A204.1 (cell line): ENCODE measurements at regions not wholly inside any gene's neighbourhood (a gene's known extent, or its start where the extent isn't known, plus 50 kb on each side); places are given as distances from the start of the nearest gene placed in this dataset.

Source experiments
- FAIRE-seq: peaks from 2 replicates; lab custom pipeline; 2012; peaks lifted over from hg19 to GRCh38; lab: Jason Lieb, UNC

DNA sequence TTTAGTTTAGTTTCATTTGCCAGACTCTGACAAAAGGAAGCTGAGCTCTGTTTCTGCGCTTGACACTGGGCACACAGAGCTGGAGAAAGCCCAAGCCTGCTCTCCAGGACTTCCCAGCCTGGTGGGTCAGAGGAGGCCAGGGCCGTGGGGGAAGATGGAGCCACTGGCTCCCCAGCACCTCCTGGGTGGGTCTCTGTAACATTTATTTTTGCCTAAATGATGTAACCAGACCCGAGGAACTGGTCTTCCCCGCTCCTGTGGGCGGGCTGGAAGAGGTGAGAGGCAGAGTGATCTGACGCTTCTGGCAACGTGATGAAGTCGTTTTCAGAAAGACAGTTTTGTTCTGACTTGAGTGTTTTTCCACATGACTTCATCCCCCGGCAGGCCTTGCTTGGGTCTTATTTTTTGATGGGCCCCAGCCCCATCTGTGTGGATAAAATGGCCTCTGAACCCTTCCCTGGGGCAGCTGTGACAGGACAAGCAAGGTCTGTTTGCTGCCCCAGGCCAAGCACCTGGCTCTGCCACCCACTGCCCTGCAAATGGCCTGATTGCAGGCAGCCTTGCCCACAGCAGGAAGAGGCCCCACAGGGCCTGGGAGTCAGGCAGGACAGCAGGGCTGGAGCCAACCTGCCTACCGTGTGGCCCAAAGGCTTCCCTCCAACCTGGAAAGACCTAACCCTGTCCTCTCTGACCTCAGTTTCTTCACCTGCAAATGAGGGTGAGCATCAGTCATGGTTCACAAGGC lies 304.9 kb upstream of the ZMIZ1 start:
- FAIRE-seq: no peak

DNA sequence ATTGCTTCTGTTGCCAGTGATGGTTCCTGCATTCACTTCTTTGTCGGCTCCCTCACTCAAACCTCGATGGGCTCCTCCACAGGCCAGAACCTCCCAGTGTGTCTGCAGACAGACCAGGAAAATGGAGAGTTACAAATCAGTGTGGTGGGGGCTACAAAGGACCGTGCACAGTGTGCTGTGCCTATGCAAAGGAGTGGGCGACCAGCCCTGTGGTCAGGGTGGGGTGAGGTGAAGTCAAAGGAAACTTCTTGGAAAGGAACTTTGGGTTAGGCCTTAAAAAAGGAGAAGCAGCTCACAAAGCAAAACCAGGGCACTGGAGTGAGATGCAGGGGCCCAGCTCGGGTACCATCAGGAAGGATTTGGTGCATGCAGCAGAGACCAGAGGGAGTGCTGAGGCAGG lies 304.3 kb upstream of the ZMIZ1 start:
- no peak for FAIRE-seq

DNA sequence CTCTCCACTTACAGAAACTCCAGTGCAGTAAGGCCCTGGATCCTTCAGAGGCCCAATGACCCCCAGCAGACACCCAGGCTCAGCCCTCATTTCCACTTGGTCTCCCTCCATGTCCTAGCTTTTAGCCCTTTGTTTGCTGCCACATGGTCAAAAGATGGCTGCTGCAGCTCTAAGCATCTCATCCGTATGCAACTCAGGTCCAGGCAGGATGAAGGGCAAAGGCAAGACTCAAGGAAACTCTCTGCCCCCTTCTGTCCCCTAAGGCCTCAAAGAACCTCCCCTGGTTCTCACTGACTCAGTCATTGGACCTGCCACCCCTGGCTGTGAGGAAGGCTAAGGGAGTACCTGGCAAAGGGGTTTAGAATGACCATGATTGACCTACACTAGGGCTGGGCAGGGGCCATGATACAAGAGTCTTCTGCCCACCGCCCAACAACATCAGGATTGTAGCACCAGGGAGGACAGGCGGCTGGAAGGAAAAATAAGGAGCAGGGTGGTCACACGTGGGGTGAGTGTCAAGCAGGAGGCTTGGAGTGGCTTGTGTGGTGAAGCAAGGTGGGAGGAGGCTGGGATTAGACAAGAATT lies 303.8 kb upstream of the ZMIZ1 start:
- no peak for FAIRE-seq

DNA sequence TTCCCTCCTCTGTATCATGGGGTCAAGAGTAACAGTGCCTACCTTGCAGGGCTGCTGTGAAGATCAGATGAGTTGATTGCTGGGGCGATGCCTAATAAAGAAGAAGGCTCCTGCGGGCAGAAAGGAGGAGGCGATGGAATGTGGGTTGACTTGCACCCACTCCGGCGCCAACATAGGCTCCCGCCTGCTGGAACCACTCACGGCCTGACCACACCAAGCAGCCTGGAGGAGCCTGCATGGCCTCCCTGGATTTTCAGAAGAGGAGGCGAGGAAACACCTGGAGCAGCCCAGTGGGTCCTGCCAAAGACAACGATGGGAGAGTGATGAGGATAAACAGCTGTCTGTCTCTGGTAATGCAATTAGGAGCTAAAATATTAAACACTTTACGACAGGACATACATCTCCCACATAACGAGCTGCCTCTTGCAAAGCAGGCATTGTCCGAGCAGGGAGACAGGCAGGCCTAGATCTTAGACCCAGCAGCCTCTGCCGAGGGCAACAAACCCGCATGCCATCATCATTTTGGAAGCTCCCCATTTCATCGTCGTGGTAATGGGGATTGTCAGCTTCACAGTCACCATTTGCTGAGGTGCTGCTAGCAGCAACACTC lies 302.9 kb upstream of the ZMIZ1 start:
- no peak for FAIRE-seq

DNA sequence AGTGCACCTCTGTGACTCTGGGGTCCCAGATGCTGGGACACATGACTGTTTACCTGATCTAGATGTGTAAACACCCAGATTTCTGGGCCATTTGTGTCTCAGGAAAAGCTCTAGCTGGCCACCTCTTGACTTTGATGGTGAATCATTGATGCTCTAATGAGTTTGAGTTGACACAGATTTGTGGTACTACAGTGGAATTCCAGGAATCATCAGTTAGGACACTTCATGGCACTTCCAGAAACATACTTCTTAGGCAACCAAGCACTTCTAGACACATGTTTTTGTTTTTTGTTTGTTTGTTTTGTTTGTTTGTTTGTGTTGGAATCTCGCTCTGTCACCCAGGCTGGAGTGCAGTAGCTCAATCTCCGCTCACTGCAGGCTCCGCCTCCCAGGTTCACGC lies 302.2 kb upstream of the ZMIZ1 start:
- no peak for FAIRE-seq

DNA sequence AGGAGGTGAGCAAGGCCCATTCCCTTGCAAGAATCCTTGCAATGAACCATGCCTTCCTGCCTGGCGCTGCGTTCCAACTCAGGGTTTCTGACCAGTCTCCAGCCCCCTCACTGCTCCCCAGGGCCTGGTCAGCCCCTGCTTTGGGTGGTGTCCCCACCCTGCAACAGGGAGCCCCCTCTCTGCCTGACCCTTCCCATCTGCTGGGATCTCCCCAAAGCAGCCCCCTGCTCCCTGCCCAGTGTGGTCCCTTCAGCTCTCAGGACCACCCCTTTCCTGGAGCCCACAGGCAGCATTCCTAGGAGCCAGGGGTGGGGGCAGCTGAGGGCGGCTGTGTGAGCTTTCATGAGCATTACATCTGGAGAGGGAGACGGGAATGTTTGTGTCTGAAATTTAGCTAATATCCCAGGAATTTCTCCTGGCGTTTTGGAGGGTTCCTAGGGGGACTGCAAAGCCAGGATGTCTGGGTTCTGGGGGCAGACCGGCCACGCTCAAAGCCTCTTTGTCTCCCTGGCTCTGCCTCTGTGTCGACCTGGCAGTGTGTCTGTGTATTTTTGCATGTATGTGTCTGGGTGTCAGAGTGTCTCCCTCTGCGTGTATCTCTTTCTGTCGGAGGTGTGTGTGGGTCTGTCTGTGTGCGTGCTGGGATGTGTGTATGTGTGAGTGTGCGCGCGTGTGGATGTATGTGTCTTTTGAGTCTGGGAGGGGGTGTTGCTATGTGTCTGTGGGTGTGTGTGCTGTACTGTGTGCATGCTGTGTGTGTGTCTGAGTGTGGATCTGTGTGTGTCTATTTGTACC lies 300.5 kb upstream of the ZMIZ1 start:
- no peak for FAIRE-seq

DNA sequence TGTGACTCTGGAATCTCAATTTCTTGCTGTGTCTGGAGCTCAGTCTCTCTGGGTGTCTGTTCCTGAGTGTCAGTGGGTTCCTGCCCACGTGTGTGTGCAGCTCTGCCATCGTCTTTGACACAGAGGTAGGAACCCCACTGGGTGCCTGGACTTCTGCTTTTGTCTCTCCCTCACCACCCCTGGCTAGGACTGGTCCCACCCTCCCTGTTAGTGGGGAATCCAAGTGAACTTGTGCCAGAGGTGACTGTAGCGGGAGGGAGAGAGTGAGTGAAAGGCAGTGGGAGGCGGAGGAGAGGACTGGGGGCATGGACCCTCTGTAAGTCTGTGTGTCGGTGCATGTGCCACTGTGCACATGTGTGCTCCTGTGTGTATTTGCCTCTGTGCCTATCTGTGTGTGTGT lies 299.9 kb upstream of the ZMIZ1 start:
- no peak for FAIRE-seq

DNA sequence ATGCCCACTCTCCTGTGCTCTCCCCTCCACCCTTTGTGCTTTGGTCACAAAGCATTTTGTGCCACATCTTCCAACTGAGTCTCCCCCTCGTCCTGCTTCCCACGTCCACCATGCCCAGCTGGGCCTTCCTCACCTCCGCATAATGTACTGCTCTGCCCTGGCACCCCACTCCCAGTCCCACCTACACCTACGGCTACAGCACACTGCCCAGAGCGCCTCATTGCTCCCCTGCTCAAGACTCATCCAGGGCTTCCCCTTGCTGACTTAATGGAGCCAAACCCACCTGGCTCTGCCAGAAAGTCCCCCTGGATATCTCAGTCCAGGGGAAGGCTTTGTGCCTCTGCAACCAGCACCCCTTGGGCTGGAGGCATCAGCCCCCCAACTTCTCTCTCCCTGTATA lies 299.2 kb upstream of the ZMIZ1 start:
- no peak for FAIRE-seq

DNA sequence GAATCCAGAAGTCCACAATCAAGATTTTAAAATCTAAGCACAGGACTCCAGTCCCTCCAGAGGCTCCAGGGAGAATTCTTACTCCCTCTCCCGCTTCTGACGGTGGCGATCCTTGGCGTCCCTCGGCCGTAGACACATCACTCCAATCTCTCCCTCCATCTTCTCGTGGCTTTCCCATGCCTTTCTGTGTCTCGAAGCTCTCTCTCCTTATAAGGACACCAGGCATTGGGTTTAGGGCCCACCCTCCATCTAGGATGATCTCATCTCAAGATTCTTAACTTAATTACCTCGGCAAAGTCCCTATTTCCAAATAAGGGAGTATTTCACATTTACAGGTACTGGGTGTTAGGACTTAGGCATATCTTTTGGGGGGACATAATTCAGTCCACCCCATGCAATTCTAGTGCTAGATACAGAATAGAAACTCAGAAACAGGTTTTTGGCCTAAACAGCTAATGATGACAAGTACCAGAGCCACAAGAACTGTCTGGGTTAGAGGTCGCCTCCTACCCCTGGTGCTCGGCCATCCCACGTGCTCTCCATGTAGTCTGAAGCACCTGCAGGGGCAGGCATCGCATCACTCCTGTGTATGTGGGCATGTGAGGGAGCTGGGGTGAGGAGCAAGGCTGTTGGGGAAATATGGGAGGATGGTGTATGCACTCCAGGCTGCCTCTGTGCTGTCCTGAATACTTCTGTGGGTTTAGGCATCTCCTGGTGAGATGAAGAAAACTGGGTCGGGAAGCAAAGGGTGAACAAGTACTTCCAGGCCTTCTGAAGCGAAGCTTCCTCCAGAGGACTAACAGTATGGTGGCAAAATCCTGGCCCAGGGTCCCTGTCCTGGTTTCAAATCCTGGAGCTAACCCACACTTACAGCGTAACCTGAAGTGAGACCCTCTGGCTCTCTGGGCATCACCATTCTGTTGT lies 298.3 kb upstream of the ZMIZ1 start:
- FAIRE-seq: no peak

DNA sequence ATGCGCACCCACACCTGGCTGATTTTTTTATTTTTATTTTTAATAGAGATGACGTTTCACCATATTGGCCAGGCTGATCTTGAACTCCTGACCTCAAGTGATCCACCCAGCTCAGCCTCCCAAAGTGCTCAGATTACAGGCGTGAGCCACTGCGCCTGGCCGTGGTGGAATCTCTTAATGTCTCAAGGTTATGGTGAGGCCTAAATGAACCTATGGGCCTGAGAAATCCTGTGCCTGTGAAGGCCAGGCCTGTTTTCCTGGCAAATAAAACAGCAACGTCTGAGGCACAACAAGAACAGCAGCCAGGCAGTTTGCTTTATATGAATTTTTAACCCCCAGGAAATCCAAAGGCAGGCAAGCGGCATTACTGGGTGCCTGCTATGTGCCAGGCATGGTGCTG lies 297.5 kb upstream of the ZMIZ1 start:
- FAIRE-seq: no peak

DNA sequence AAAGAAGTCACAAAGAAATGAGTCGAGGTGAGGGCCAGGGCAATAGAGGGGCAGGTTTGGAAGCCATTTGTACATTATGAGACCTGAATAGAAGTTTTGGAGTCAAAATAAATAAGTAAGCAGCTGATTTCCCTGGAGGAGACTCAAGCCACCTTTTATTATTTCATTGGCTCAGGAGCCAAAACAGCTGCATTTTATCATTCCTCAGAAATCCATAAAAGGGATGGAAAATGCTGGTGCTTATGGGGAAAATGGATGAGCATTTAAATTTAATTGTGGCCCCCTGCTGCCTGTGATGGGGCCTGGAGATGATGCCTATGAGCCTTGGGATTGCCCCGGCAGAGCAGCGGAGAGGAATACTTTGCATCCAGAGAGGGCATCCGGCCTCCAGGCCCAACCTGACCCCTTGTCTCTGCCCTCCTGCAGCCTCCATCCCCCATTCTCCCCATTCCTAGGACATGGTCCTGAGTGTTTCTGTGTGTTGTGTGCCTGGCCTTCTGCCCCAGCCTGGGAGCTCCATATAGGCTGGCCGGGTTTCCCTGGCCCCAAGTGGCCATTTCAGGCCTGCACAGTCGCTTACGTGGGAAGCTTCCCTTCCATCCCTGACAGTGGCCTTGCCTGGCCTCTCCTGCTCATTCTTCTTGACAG lies 296.8 kb upstream of the ZMIZ1 start:
- FAIRE-seq: no peak

DNA sequence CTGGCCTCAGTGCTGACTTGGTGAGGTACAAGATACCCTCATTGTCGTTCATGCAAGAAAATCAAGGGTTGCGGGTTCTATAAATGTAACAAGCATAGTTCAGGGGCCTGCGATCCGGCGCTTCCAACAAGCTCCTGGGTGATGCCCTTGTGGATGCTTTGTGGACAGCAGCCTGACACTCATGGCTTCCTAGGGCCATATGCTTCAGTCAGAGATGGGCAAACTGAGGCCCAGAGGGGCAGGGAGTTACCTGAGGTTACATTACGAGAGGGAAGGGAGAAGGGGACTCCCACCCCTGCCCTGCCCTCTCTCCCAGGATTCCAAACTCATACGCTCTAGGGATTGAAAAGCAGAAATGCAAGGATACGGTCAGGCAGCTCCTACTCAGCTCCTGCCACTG lies 296.3 kb upstream of the ZMIZ1 start:
- FAIRE-seq: no peak

DNA sequence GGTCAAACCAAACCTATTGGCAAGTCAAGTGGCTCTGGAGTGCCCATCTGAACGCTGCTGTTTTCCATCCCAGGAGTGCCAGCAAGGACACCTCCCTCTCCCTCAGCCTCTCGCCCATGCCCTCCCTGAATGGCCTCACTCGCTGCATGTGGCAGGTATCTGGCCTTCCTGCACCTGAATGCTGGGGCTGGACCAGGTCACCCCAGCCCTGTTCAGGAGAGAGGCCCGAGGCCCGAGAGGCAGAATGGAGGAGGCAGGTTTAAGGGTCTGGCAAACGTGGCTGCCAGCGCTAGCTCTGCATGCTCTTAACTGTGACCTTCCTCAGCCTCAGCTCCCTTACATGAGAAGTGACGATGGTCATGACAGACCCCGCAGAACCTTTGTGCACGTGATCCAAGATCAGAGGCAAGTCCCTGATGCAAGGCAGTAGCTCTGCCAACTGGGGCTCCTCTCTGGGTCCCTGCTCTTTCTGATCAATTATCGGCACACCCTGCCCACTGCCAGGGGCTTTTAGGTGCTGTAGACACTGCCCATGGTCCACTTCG lies 295.7 kb upstream of the ZMIZ1 start:
- no peak for FAIRE-seq

DNA sequence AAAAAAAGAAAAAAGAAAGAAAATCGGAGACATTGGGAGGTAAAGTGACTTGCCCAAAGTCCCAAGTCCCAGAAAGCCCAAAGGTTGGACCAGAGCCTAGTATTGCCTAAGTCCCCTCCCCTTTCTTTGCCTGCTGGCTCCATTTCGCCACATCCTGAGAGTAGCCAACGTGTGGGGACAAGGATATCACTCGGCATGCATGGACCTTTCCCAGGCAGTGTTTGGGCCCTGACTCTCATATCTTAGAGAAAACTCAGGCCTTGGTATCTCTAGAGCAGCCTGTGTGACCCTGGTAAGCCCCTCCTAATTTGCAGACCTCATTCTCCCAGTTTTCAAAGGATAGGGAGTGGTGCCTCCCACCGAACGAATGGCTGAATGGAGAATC lies 294.2 kb upstream of the ZMIZ1 start:
- no peak for FAIRE-seq

DNA sequence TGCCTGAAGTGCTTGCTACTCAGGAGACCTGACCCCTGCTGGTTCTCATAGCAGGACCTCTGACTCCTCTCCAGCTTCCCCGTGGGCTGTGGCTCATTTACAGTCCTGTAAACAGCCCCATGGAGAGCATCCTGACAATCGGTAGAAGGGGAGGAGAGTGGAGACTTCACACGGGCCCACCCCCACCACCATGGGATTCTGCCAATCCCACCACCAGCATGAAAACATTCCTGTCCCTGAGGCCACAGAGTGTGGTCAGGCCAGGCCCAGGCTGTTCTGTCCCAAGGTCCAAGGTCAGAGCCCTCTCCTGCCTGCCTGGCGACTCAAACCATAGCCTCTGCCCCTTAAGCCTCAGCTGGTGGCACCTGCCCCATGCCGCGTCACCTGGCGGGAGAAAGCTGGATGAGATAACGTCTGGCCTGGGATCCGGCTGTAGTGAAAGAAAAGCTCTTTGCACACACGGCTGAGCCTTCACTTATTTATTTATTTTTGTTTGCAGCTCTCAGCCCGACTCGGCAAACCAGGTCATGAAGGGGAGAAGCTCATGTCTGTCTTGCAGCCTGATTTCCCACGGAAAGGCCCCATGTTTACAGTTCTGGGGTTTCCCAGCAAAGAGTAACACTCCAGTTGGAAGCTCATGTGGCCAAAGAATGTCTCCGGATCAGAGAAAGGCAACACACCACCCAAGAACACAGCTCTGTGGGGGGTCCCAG lies 293.6 kb upstream of the ZMIZ1 start:
- FAIRE-seq: no peak

DNA sequence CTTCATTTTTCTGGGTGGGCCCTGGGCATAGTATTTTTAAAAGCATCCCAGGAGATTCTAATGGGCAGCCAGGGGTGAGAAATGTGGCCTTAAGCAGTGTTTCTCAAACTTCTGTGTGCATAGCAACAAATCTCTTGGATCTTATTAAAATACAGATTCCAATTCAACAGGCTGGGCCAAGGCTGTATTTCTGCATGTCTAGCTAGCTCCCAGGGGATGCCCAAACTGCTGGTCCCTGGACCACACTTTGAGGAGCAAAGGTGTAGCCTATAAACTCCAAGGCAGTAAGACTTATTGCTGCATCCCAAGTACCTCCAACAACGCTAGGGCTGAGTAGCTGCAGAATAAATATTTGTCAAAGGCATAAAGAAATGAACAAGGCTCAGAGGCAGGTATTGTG lies 292.9 kb upstream of the ZMIZ1 start:
- no peak for FAIRE-seq

DNA sequence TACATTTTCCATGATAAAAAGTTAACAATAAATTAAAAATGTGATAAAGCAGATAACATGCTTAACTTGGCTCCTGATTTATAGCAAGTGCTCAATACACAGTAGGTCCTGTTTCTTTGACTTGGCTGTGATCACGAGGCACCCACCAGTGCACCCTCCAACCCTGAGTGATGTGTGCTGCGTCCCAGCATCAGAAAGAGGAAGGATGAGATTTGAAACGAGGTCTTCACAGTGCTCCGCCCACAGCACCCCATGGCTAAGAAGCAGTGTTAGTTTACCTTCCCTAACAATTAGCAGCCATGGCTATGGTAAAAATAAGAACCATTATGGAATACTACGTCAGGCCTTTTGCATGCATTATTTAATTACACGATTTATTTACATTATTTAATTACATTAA lies 292.0 kb upstream of the ZMIZ1 start:
- no peak for FAIRE-seq

DNA sequence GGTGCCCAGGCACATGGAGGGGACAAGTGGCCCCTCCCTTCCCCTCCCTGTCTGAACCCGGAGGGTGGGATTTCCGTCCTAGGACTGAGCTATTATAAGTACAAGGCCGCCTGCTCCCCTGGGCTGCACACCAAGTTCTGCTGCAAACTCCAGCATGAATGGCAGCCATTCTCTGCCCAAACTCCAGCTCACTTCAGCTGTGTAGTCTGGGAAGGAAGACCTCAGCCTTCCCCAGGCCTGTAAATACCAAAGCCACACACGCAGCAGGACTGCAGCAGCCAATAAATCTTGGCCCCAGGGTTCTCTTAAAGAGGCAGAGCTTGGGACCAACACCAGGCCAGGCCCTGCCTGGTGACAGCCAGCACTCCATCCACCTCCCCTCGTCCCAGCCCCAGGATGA lies 291.3 kb upstream of the ZMIZ1 start:
- no peak for FAIRE-seq

DNA sequence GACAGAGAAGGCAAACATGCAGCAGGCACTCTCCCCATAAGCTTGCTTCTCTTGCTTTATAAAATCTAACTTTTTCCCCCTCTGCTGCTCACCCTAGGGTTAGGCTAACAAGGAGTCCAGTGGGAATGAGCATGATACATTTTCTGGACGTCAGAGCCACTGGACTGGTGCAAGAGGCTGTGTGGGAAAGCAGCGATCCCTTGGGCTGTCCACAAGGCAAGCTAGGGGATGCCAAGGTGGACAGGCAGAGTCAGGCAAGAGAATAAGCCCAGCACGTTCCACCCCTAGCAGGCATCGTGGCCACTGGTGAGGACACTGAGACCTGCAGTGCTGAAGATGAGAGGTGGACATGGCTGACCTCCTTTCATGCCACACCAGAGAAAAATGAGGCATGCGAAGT lies 290.9 kb upstream of the ZMIZ1 start:
- FAIRE-seq: no peak

DNA sequence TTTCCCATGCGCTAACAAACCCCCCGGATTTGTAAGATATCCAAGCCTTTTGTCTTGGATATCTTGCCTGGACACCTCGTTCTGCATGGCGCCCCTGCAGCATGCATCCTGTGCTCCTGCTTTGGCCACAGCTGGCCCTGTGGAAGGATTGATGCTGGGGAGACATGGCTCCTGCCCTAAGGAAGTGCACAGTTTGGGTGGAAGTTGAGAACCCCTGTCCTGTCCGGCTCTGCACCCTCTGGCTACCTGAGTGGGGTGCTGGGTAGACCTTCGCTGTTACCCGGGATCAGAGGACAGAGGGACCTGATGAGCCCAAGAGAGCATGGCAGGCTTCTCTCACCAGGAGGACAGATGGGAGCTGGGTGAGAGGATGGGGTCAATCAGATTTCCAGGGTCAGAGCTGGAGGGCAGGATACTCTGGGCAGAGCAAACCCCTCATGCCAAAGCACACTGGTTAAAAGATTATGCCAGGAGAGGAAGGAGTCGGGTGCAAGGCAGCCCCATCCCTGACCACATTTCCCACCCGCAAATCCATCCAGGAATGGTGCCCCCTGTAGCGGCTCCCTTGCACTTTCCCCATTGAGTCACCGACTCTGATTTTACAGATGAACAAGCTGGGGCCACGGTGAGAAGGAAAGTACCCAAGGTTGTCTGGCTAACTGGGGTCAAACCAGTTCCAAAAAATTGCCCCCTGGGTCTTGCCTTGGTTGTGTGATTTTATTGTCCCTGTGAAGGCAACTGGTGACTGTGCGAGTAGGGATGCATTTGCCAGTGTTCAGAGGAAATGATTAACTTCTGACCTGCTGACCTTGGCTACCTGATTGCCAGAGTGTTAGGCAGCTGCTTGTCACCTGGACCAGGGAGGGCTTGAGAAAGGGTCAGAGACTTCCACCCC lies 290.1 kb upstream of the ZMIZ1 start:
- no peak for FAIRE-seq
